HepG2 (cell line): ENCODE measurements at regions not wholly inside any gene's neighbourhood (a gene's known extent, or its start where the extent isn't known, plus 50 kb on each side); places are given as distances from the start of the nearest gene placed in this dataset.

Experiments used
- FOXP1 ChIP-seq, 2 experiments: fragments of 450-650 bp in 1 of 2; IDR thresholded peaks; 2 replicates each; pipeline ENCODE4 v1.6.1; 2017 to 2018; ENCODE audit warnings: antibody characterized with exemption in 1 of 2
- HDAC1 ChIP-seq: sonication (generic); formaldehyde crosslinking; IDR thresholded peaks from 2 replicates; pipeline ENCODE4 v1.5.1; 2020; ENCODE audit warnings: mild to moderate bottlenecking, missing genetic modification reagents
- HINFP ChIP-seq: sonication (generic); formaldehyde crosslinking; IDR thresholded peaks from 2 replicates; pipeline ENCODE4 v1.4.0; 2020; ENCODE audit warnings: low read depth, mild to moderate bottlenecking, missing genetic modification reagents
- HOXA5 ChIP-seq: sonication (generic); formaldehyde crosslinking; IDR thresholded peaks from 2 replicates; pipeline ENCODE4 v1.4.0; 2020; ENCODE audit warnings: missing genetic modification reagents
- POGZ ChIP-seq: sonication (generic); formaldehyde crosslinking; IDR thresholded peaks from 2 replicates; pipeline ENCODE4 v1.4.0; 2020; ENCODE audit warnings: mild to moderate bottlenecking, missing genetic modification reagents
- SNAI1 ChIP-seq: sonication (generic); formaldehyde crosslinking; IDR thresholded peaks from 2 replicates; pipeline ENCODE4 v1.5.0; 2020; ENCODE audit warnings: mild to moderate bottlenecking, missing genetic modification reagents, borderline replicate concordance
- ZNF337 ChIP-seq: sonication (generic); formaldehyde crosslinking; IDR thresholded peaks from 2 replicates; pipeline ENCODE4 v1.5.1; 2020; ENCODE audit warnings: missing genetic modification reagents, low read depth, mild to moderate bottlenecking, borderline replicate concordance
- TF ChIP-seq, protein P1 (sequence below): sonication (generic); formaldehyde crosslinking; IDR thresholded peaks from 2 replicates; pipeline ENCODE4 v1.4.0; 2020; ENCODE audit warnings: mild to moderate bottlenecking, missing genetic modification reagents
- TF ChIP-seq, protein P2 (sequence below): IDR thresholded peaks from 2 replicates; pipeline ENCODE4 v1.4.0; 2020; ENCODE audit warnings: mild to moderate bottlenecking, missing genetic modification reagents

DNA sequence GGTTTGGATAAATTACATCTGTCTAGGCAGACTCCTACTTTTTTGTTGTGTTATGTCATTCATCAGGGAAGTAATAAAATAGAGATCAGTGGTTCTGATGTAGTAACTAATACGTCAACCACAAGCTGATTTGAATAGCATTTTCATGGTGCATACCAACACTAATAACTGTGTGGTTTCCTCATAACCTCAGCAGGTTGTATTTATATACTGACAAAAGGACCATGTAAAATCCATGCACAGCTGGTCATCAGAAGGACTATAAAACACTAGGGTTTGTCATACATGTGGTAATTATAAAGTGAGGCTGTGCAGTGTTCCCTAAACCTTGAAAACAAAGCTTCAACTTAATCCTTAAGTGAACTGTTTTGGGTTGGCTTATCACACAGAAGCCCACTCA lies 216.8 kb upstream of the RBMS3 start (continued):
- TF ChIP-seq, protein P1, sequence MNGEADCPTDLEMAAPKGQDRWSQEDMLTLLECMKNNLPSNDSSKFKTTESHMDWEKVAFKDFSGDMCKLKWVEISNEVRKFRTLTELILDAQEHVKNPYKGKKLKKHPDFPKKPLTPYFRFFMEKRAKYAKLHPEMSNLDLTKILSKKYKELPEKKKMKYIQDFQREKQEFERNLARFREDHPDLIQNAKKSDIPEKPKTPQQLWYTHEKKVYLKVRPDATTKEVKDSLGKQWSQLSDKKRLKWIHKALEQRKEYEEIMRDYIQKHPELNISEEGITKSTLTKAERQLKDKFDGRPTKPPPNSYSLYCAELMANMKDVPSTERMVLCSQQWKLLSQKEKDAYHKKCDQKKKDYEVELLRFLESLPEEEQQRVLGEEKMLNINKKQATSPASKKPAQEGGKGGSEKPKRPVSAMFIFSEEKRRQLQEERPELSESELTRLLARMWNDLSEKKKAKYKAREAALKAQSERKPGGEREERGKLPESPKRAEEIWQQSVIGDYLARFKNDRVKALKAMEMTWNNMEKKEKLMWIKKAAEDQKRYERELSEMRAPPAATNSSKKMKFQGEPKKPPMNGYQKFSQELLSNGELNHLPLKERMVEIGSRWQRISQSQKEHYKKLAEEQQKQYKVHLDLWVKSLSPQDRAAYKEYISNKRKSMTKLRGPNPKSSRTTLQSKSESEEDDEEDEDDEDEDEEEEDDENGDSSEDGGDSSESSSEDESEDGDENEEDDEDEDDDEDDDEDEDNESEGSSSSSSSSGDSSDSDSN (CRISPR knock-in tag): no peak
- TF ChIP-seq FOXP1 (IDR thresholded peaks at IDR 0.05) (no peak), FOXP1 (CRISPR knock-in tag; IDR thresholded peaks at IDR 0.05) (no peak), SNAI1 (CRISPR knock-in tag) (no peak), HOXA5 (no peak), ZNF337 (CRISPR knock-in tag) (no peak), HINFP (CRISPR knock-in tag) (no peak), POGZ (CRISPR knock-in tag) (no peak), HDAC1 (CRISPR knock-in tag) (no peak)
- TF ChIP-seq, protein P2, sequence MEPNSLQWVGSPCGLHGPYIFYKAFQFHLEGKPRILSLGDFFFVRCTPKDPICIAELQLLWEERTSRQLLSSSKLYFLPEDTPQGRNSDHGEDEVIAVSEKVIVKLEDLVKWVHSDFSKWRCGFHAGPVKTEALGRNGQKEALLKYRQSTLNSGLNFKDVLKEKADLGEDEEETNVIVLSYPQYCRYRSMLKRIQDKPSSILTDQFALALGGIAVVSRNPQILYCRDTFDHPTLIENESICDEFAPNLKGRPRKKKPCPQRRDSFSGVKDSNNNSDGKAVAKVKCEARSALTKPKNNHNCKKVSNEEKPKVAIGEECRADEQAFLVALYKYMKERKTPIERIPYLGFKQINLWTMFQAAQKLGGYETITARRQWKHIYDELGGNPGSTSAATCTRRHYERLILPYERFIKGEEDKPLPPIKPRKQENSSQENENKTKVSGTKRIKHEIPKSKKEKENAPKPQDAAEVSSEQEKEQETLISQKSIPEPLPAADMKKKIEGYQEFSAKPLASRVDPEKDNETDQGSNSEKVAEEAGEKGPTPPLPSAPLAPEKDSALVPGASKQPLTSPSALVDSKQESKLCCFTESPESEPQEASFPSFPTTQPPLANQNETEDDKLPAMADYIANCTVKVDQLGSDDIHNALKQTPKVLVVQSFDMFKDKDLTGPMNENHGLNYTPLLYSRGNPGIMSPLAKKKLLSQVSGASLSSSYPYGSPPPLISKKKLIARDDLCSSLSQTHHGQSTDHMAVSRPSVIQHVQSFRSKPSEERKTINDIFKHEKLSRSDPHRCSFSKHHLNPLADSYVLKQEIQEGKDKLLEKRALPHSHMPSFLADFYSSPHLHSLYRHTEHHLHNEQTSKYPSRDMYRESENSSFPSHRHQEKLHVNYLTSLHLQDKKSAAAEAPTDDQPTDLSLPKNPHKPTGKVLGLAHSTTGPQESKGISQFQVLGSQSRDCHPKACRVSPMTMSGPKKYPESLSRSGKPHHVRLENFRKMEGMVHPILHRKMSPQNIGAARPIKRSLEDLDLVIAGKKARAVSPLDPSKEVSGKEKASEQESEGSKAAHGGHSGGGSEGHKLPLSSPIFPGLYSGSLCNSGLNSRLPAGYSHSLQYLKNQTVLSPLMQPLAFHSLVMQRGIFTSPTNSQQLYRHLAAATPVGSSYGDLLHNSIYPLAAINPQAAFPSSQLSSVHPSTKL (CRISPR knock-in tag): no peak
